ENCODE measurements at regions not wholly inside any gene's neighbourhood (a gene's known extent, or its start where the extent isn't known, plus 50 kb on each side); places are given as distances from the start of the nearest gene placed in this dataset.
"Not testable (repeated sequence)": the region's sequence is repeated elsewhere in the genome, so short reads cannot be mapped to it uniquely, and the experiment has no call there.

- DNase-seq: no peak
Observed at GRCh38 chr12:104906695-104907094, 51.4 kb downstream of the SLC41A2 start.

- DNase-seq: not testable (repeated sequence)
Observed at GRCh38 chr12:104905446-104905845, 52.6 kb downstream of the SLC41A2 start.

GRCh38 chr12:104903648-104904423 is 54.3 kb downstream of the SLC41A2 start:
- no peak for DNase-seq

GRCh38 chr12:104902125-104902524 is 56.0 kb downstream of the SLC41A2 start:
- no peak for DNase-seq

GRCh38 chr12:104896710-104897109 is 61.4 kb downstream of the SLC41A2 start:
- no peak for DNase-seq

DNA sequence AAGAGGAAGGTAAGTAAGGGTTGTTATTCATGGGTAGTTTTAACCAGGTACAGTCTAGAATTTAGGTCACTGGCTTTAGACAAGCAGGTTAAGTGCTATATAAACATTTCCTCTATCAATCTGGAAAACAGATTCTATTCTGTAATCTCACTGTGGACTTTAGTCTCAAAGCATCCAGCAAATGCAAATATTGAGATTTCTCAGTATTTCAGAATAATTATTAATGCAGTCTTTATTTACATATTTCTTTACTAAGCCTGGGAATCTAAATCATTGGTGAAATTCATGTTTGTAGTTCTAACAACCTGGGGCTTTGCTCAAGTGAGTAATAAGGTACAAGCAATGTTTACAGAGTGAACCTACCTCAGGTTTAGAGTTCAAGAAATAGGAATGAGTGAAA is 61.9 kb downstream of the SLC41A2 start:
- DNase-seq: no peak

DNA sequence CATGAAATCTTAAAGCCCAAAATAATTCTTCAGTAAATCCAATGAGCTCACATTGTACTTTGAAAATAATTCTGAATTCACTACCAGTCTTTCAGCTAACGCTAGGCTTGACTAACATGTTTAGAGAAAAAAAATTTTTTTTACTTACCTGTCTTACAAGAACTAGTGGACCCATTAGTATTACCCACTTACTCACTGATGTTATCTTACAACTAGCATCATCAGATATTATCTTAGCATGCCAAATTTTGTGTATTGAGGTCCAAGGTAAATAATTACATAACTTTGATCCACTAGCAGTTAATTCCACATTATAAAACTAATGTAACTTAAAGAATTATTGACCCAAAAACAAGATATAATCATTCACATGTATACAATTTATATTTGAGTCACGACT is 62.7 kb downstream of the SLC41A2 start:
- DNase-seq: no peak

DNA sequence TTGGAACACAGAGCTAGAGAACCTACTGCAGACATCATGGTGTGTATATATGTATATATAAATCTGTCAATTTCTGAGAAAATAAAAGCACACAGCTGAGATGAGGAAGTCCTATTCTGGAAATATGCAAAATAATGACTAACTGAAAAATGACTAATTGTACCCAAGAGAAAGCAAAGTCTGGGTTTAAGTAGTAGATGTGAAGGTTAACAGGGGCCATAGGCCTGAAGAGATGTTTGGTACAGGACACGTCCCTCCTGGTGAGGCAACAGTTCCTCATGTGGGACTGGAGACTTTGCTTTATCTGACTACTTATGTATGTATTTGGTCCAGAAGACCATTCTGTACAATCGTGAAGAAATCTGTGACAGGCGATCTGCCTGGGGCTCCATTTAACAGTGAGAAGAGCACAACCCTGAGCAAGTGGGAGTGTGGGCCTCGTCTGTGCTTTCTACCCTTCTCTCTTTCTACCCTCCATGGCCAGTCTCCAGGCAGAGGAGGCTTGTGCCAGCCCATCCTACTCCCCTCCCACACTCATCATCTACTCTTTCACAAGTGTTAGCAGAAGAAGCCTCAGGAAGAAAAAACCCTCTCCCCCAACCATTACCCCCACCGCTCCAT is 67.5 kb downstream of the SLC41A2 start:
- no peak for DNase-seq

DNA sequence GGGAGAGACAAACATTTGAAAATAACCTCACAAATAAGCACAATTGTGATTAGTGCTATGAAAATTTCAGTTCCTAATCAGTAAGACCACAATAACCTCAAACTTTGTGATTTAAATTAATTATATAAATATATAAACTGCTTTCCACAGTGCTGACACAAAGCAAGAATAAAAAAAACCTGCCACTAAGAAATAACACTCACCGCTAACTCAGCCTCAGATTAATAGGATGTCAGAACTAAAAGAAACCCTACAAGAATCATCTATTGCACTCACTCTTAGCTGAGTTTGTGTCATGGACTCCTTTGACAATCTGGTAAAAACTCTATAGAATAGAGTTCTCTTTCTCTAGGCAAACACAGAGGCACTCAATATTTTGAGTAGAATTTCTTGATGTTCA is 68.4 kb downstream of the SLC41A2 start:
- no peak for DNase-seq

DNA sequence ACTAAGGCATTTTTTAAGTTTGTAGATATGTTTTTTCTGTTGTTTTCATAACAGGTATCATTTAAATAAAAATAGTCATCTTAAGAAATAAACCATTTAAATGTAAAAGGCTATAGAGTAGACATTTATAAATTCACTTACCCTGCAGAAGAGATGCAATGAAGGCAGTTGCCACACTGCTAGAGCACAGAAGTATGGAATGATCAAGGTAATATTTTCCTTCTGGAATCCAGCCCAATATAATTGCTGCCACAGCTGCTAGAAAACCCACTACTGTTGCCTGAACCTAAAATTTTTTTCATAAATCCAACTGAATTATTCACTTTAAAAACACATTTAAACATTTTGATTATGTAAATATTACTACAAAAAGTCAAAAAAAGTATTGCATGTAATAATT is 69.2 kb downstream of the SLC41A2 start:
- no peak for DNase-seq

GRCh38 chr12:104888481-104888880 is 69.6 kb downstream of the SLC41A2 start:
- DNase-seq: no peak

DNA sequence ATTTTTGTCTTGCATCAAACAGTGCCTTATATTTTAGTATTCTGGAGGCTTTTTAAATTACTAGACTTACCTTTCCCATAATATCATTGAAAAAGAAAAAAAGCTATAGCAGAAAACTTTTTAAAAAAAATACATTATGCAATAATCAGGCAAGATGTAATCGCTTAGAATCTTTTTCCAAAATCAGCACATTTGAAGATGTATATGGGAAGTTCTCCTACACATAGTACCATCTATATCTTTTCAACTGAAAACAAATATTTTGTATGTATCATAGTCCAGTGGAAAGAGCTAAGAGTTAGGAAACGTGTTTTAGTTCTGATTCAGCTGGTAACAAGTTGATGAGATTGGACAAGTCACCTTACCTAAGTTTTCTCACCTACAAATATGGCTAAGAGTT is 70.6 kb downstream of the SLC41A2 start:
- no peak for DNase-seq

GRCh38 chr12:104886418-104887401 is 71.4 kb downstream of the SLC41A2 start:
- no peak for DNase-seq

DNA sequence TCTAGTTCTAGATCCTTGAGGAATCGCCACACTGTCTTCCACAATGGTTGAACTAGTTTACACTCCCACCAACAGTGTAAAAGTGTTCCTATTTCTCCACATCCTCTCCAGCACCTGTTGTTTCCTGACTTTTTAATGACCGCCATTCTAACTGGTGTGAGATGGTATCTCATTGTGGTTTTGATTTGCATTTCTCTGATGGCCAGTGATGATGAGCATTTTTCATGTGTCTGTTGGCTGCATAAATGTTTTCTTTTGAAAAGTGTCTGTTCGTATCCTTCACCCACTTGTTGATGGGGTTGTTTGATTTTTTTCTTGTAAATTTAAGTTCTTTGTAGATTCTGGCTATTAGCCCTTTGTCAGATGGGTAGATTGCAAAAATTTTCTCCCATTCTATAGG is 79.2 kb downstream of the SLC41A2 start:
- not testable (repeated sequence) for DNase-seq

- DNase-seq: peak; percentile 2
Observed at GRCh38 chr12:104877103-104877705, 80.9 kb downstream of the SLC41A2 start.

DNA sequence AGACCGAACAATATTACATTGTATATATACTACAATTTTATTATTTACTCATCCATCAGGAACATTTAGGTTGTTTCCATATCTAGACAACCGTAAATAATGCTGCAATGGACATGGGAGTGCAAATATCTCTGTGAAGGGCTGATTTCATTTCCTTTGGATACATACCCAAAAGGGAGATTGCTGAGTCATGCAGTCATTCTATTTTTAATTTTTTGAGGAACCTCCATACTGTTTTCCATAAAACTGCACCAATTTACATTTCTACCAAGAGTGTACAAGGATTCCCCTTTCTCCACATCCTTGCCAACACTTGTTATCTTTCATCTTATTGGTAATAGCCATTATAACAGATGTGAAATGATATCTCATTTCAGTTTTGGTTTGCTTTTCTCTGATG is 84.7 kb downstream of the SLC41A2 start:
- no peak for DNase-seq

- no peak for DNase-seq
Observed at GRCh38 chr12:104870797-104871196, 87.3 kb downstream of the SLC41A2 start.

GRCh38 chr12:104866291-104866690 is 91.8 kb downstream of the SLC41A2 start:
- DNase-seq: no peak

GRCh38 chr12:104865080-104865479 is 93.0 kb downstream of the SLC41A2 start:
- DNase-seq: no peak

DNA sequence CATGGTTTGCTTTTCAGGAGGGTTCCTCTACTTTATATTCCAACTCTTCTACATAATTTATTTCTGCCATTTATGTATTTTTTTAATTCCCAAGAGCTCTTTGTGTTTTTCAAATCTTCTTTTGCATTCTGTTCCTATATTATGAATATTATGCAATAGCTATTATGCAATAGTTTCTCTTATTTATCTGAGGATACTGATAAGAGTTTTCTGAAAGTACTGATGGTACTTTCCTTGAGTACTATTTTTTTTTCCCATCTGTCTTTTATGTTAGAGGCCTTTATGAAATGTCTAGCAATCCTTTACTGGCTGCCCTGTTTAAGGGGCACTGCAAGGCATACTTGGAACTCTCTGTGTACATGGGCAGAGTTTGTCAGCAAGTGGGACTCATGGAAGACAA is 93.4 kb downstream of the SLC41A2 start:
- no peak for DNase-seq

DNA sequence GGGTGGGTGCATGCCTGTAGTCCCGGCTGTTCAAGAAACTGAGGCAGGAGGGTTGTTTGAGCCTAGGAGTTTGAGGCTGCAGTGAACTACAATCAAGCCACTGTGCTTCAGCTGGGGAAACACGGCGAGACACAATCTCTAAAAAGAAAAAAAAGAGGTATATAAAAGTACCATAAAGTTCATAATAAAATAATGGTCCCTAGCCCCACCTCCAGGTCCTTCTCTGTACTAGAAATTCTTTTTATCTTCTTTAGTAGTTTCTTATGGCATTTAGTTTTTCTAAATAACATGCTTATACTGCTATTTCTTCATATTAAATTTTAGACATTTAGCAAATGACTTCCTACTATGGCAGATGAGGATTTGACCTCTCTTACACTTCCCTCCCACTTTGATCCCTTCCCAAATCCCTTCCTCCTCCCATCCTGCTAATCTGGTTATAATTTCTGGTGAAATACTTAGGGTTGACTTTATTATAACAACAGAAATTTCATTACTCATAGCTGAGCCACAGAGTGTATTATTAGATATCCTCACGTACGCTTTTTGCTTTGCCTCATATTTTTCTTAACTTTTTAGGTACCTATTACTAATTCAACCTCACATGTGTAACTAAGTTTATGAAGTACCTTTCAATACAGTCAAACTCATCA is 94.7 kb downstream of the SLC41A2 start:
- no peak for DNase-seq

Measured in stimulated activated CD4-positive, alpha-beta T cell treated with anti-CD3 and anti-CD28 coated beads, Interleukin-1b, Interleukin-23, amount 100 ng/mL, for 48 hours (primary cell).